GM19035 (cell line): ENCODE measurements at regions not wholly inside any gene's neighbourhood (a gene's known extent, or its start where the extent isn't known, plus 50 kb on each side); places are given as distances from the start of the nearest gene placed in this dataset.
"Not testable (repeated sequence)": the region's sequence is repeated elsewhere in the genome, so short reads cannot be mapped to it uniquely, and the experiment has no call there.

Source experiments
- ATAC-seq: cut with Tn5 transposase; IDR thresholded peaks from one replicate; pipeline ENCODE4 v1.9.1; 2021; ENCODE audit not compliant: unreplicated experiment

DNA sequence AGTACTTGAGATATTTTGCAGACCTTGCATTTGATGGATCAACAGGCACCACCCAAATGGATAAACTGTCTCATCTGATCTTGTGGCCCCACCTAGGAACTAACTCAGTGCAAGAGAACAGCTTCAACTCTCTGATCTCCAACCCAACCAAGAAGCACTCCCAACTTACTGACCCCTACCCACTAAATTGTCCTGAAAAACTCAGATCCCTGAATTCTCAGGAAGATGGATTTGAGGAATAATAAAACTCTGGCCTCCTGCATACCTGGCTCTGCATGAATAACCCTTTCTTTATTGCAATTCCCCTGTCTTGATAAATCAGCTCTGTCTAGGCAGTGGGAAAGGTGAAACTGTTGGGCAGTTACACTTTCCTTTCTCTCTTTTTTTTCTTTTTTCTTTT, 247.9 kb downstream of the ZPLD1 start:
- no peak for ATAC-seq

DNA sequence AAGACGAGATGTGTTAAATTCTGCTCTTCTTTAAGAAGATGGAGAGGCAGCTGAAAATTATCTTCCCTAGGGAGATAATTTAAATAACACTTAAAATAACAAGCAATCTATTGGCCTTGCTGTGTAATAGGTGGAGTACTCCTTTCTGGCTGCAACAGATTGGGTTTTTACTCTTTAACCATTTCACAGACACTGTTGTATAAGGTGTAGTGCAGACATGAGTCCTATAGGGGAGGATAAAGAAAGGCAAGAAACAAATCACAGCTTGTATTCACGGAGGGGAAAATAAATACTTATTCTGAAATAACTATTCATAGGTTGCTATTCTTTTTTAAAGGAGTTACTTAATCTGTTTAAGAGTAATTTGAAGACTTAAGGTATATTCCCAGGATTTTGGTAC, 252.0 kb downstream of the ZPLD1 start:
- ATAC-seq = no peak

DNA sequence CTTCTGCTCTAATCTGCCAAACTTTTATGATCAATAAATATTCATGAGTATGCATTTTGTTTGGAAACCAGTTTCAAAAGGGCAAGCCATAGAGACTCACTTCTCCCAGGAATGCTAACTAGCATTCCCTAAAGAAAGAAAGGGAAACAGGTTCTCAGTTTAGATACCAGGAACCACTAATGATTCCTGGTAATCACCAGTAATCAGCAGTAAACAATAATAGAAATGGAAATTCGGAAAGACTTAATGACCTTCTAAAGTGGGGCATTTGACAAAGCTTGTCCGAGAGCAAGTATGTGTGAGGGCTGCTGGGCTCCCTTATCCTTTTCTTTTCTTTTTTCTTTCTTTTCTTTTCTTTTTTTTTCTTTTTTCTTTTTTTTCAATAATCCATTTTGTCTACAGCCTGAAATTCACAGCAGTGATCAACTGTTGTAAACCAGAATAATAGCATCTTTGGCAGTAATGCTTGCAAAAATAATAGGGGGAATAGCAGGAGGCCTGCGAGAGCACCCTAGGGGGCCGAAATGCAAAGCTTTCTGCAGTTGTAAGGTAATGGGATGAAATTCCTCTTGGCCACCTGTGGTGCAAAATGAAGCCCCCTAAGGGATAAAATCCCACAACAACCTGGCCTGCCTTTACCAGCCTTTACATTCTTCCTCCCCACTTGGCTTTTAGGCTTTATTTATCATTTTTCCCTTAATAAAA, 253.2 kb downstream of the ZPLD1 start:
- ATAC-seq = no peak

DNA sequence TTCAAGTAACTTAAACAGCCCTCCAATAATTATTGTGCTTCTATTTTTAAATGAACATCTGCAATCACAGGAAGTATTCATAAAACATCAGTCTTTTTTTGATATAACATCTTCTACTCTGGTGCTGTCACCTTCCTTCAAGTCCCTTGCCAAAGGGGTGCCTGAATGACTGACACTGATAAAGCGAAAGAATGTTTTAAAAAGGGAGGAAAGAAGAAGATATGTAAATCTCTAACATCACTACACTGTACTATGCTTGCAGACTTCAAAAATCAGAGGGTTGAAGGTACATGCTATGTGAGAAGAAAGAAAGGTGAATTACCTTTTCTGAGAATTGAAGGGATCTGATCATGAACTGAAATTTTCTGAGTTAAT, 253.7 kb downstream of the ZPLD1 start:
- no peak for ATAC-seq

DNA sequence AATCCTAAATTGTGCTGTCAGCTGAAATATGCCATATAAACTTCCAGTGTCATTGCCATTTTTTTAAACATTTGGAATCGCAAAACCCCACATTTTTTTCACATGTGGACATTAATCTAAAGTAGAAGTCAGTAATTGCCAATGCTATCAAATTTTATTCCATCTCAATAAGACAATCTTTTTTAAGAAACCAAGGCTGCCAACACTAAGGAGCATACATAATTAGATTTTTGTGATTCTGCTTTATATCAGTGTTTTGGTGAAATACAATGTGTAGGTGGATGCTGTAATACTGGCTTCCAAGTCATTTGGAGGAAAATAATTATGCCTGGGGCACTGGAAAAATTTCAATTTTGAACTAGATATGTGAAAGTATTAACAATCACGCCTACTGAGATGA, 256.7 kb downstream of the ZPLD1 start:
- no peak for ATAC-seq

DNA sequence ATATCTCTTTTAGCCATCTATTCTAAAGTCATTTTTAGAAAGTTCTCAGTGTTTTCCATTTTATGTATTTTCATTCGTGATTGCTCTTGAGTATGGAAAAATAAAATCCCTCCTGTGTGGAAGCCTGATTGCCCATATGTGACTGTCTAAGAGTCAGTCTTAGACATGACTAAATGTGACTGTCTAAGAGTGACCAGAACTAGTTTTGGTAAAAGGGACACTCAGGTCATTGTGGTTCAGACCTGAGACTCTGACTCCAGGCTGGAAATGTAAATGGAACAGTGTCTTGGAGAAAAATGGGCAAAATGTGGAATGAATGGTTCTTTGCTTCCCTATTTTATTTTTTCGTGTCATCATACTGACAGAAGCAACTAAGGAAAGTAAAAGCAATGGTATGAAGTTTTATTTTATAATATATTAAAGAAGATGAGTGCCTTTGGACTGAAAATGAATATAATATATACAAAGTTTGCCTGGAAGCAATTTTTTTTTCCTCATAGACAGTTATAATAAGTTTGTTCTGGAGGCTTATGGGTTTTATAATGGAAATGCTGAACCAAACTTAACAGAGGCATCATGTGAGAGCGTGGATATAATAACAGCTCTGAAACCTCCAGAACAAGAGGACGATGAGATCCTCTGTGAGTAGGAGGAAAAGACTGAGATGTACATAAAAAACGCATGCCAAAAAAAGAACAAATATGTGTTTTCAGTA, 264.4 kb downstream of the ZPLD1 start:
- no peak for ATAC-seq

DNA sequence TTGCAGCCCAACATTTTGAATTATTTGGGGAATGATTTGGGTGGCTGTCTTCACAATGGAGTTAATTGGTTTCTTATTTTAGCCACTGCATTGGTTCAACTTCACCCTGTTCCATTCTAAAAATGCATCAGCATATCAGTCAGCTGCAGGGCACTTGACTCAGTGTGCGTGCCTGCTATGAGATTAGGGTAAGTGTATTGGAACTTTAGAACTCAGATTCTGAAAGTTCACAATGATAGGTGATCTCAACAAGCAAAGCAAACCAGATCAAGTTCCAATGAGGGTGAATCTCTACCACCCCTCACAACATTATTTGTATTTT, 265.0 kb downstream of the ZPLD1 start:
- no peak for ATAC-seq

DNA sequence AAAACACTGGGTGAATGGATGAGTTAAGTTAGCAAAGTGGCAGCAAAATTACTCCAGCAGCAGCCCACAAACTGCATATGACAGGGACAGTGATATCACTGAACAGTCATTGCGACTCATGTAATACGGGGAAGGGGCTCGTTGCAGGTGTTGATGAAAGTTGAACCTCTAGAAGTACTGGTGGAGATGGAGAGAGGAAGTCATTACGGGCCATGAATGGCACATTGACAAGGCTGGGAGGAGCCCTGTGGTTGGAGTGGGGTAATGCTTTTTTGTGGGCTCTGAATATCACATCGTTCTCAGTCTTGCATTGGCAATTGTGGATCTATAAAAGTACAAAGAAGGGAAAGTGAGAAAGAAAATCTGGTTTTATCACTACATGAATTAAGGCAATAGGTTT, 278.1 kb downstream of the ZPLD1 start:
- no peak for ATAC-seq

DNA sequence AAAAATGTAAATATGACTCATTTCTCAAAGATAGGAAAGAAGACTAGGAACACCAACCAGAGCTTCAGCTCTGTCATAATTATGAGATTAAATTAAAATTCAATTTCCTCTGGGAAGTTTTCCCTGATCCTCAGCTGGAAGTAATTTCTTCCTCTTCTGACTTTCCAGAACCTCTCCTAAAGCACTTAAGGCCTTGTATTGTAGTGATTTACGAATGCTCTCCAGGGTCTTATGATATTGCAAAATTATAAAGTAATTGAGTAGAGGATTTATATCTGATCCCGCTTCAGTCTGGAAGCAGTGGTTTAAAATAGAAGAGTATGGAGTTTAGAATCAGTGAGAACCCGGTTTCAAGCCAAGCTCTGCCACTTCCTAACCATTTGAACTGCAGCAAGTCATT, 279.8 kb downstream of the ZPLD1 start:
- ATAC-seq = peak; percentile 12

DNA sequence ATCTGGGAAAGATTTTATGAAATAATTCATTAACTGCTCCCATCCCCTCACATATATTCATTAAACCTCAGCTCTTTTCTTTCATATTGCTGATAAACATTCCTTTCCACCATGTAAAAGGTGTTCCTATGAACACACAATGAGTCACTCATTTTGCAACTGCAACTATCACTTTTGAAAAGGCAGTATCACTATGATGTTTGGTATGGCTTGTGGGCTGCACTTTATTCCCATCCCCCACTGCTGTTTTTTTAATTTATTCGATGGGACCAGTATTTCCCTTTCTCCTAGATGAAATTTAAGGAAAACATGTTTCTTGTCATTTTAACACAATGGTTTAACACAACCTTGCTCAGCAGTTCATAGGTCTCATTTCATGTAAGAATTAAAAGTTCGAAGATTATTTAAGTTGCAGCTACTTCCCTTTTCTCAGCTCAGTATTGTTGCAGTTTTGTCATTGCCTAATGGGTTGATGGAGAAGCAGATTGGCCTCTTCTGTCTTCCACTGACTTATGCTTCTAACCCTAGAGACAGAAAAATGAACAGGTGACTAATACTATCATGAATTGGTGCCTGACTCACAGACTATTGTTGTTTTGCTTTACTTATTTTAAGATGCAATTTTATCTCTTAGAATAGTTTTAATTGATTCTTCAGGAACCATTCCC, 280.3 kb downstream of the ZPLD1 start:
- peak; percentile 94 for ATAC-seq

DNA sequence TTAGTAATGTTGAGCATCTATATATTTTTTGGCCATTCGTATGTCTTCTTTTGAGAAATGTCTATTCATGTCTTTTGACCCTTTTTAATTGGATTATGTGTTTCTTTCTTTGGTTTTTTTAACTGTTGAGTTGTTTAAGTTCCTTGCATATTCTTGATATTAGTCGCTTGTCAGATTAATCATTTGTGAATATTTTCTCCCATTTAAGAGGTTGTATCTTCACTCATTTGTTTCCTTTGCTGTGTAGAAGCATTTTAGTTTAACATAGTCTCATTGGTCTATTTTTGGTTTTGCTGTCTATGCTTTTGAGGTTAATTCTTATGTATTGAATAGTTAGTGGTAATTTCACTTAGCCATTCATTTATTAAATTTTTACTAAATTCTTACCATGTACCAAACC, 283.8 kb downstream of the ZPLD1 start:
- ATAC-seq = no peak

DNA sequence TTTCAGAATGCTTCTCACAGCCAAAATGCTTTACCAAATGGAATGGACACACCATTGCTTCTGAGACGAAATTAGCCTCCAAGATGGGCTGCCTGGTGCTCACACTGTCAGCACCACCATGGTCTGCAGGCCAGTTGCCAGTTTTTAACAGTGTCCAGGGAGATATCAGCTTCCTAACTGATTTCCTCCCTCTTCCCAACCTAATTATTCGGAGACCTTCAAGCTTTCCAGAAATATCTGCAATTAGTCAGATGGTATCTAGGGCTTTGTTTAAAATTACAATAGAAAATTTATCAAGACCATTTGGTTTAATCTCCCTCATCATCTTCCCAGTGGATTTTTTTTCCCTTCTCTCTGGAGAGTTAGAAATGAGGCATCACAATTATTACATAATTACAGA, 287.5 kb downstream of the ZPLD1 start:
- no peak for ATAC-seq

DNA sequence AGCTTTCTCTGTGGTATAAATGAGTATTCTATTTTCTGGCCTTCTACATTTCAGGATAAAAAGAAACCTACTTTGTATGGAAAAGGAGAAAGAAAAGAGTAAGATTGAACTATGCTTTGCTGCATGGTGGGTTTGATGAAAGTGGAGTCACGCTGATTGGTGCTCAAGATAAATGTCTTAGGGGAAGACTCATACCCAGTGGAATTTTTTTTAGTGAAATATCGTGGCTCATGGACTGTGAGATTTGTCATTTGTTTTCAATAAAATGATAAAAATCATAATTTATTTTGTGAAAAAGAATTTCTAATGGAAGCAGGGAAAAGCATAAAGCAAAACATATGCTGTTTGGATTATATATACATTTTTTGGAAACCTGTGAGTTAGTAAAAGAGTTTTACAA, 292.5 kb downstream of the ZPLD1 start:
- ATAC-seq = no peak

DNA sequence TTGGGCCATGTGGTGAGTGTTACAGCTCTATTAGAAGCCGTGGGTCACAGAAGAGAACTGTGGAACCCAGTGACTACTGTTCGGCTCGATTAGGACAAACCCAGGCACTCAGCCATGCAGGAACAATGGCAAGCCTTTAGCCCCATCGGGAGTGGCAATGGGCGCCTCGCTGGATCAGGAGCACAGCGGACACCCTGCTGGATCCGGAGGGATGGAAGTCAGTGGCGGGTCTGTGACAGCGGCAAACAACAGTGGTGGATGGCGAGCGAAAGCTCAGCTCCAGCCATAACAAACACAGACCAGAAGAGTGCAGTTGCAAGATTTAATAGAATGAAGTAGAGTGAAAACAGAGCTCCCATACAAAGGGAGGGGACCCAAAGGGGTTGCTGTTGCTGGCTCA, 297.8 kb downstream of the ZPLD1 start:
- not testable (repeated sequence) for ATAC-seq

DNA sequence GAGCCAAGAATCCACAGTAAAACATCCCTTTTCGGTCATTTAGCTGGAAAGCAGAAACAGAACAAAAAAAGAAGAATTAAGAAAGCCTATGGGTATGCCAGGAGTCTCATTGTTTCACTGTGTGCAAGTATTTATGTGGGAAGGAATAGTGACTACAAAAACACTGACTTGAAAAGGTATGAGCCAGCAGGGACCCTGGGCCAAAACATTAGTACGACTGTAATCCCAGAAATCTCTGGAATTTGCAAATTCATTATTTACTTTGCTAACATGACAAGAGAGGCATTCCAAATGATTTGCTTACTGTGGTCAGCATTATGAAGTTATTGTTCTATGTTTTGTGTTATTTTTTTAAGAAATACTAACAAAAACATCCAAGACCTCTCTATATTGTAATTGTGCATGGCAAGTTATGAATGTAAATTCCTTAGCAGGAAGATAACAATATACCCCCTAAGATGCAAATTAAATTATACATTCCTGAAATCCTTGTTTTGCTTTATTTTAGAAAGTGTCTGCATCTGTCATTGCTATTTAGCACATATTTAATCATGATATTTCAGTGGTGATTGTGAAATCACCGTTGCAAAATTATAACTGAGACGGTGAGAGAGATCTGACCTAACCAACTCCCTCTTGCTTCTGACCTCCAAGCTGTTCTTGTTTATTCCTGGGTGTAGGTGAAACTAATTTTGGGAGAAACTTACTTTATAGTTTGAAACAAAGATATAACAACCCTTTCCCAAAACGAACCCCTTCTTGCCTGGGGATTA, 299.2 kb downstream of the ZPLD1 start:
- ATAC-seq = no peak

DNA sequence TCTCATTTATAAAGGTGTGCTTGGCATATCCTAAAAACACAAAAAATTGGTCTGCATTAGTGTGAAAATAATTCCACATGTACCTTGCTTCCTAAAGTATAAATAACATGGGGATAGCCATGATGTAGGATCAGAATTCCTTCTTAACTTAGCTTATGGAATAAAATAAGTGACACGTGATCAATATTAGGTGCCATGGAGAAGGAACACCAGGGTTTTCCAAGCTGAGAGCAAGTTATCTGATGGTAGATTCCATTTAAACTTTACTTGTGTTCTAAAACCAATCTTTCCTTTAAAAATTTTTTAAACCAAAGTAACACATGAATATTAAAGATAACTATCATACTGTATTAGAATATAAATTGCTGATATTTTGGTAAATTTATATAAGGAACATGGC, 300.5 kb downstream of the ZPLD1 start:
- no peak for ATAC-seq

DNA sequence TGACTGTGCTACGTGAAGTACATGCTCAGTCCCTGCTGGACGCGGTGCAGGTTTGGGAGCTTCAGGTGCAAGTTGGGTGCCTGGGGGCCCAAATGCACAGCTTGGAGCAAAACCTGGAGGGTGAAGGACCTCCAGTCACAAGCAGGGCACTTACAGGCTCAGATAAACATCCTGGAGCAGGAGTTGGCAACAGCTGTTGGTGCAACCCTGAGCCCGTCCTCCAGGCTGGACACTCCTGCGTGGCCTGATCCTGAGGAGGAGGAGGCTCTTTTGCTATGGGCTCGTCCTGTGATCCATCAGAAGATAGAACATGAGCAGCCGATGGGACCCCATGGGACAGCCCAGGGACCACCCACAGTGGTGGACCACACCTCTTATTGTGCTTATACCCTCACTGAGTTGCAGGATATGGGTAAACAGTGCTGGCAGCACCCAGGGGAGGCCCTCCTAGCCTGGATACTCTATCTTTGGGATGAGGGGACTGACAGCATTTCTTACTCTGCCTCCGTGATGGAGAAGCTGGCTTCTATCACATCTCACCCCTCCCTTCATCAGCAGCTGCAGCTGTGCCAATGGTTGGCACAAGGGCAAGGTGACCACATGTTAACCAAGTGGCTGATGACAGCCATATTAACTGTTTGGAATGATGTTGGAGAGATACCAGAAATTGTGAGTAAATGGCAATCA, 301.6 kb downstream of the ZPLD1 start:
- ATAC-seq = no peak

DNA sequence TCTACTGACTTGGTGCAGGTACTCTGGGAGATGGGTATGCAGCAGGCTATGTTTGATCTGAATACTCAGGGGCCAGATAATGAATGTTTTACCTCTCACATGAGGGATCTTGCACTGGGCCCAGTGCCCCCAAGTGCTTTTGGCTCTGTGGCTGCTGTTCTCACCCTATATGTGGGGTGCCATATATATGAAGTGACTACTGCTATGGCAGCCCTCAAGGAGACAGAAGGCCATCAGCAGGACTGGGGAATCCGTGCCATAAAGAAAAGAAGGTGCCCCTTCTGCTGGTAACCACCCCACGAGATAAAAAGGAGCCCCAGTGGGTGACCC, 302.1 kb downstream of the ZPLD1 start:
- no peak for ATAC-seq

DNA sequence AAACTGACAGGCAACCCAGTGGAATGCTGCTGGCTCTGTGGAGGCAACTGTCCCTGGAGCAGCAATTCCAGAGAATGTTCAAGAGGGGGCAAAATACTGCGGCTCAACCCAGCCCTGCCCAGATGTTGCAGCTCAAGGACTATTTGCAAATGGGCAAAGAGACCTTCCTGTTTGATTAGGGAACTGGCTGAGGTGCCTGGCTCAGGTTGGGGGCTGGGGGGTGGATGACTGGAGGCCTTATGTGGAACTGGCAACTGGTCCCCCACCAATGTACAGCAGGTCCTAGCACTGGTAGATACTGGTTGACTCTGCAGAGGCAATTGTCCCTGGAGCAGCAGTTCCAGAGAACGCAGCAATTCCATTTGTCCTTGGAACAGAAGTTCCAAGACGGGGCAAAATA, 302.5 kb downstream of the ZPLD1 start:
- no peak for ATAC-seq

DNA sequence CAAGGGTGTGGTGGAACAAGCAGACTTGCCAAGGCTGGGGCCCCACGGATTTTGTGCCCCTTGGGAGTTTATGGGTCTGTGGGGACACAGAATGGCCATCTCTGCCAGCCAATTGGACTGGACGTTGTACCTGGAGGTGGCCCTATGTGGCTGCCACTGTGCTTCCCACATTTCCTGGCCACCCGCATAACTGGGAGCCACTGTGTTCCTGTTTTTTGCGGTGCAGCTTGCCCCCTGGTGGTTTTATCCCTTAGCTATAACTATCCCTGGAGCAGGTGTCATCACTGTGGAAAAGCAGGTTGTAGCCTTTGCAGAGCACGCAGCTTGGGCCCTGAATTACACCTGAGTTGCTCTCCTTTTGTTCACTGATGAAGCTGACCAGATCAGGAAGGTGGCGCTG, 306.3 kb downstream of the ZPLD1 start:
- ATAC-seq = no peak

DNA sequence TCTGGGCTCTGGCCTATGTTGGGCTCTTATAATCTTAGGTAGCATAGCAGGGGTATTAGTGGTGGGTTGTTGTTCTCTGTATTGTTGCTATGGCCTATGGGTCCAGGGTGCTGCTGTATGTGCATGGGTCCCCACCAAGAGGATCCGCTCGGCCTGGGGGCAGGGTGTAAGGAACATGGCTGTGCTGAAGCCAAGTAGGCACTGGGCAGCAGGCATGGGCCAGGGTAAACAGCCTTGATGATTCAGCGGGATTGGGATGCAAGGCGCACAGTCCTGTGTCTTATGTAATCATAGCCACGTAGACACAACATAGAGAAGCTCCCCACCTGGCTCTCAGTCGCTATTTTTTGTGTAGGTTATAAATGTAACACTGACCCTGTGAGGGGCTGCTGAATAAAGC, 306.9 kb downstream of the ZPLD1 start:
- ATAC-seq = no peak
